H1 (cell line): ENCODE measurements at regions not wholly inside any gene's neighbourhood (a gene's known extent, or its start where the extent isn't known, plus 50 kb on each side); places are given as distances from the start of the nearest gene placed in this dataset.

Experiments
- CTCF ChIA-PET: fragments of 300-600 bp; sonication (Branson Sonifier 250); formaldehyde crosslinking; loops from one replicate; lab custom pipeline; 2021; ENCODE audit not compliant: partially characterized antibody; lab: Charles Lee
- POLR2A ChIA-PET: fragments of 300-600 bp; sonication (Branson Sonifier 250); formaldehyde crosslinking; loops from one replicate; lab custom pipeline; 2021; ENCODE audit warnings: inconsistent platforms; ENCODE audit not compliant: partially characterized antibody; lab: Charles Lee
- DNase-seq, 2 experiments: peaks; one replicate each; pipeline versions ENCODE4 v3.0.0 to v3.0.0-alpha.2; 2010 to 2022; ENCODE audit warnings: low spot score in 2 of 2, low read depth in 1 of 2, mixed read lengths in 1 of 2
- FAIRE-seq: peaks from 2 replicates; lab custom pipeline; 2011; peaks lifted over from hg19 to GRCh38; lab: Jason Lieb, UNC
- H2AFZ ChIP-seq: 2 replicates; pipeline ENCODE4 v1.8.1; 2012; ENCODE audit warnings: low read length, inconsistent platforms
- H2AK5ac ChIP-seq: 2 replicates; pipeline ENCODE4 v1.6.1; 2013; ENCODE audit warnings: low read depth, low read length
- H2BK120ac ChIP-seq: replicated peaks from 2 replicates; pipeline ENCODE3; 2013; ENCODE audit warnings: low read depth, low read length, inconsistent platforms
- H2BK12ac ChIP-seq: 2 replicates; pipeline ENCODE4 v1.6.1; 2013; ENCODE audit warnings: low read depth, low read length
- H2BK15ac ChIP-seq: 2 replicates; pipeline ENCODE4 v1.6.1; 2013; ENCODE audit warnings: low read length
- H2BK20ac ChIP-seq: 2 replicates; pipeline ENCODE4 v1.6.1; 2013; ENCODE audit warnings: low read length
- H2BK5ac ChIP-seq: 2 replicates; pipeline ENCODE4 v1.6.1; 2013; ENCODE audit warnings: low read depth, low read length
- H3K14ac ChIP-seq: 2 replicates; pipeline ENCODE4 v1.6.1; 2013; ENCODE audit warnings: inconsistent platforms; ENCODE audit not compliant: insufficient read length
- H3K18ac ChIP-seq: 2 replicates; pipeline ENCODE4 v1.6.1; 2013; ENCODE audit warnings: low read length; ENCODE audit errors: extremely low read depth
- H3K23ac ChIP-seq: 2 replicates; pipeline ENCODE4 v1.6.1; 2013; ENCODE audit warnings: inconsistent platforms; ENCODE audit not compliant: insufficient read length
- H3K23me2 ChIP-seq: 2 replicates; pipeline ENCODE4 v1.6.1; 2013; ENCODE audit warnings: low read depth, low read length
- H3K27ac ChIP-seq: 2 replicates; pipeline ENCODE4 v1.6.1; 2011; ENCODE audit warnings: low read depth, low read length, inconsistent platforms
- H3K27me3 ChIP-seq, 4 experiments: replicated peaks in 1 of 4; 1 replicate in 1 of 4; 2 replicates in 3 of 4; pipeline versions ENCODE4 v1.6.1 to v1.8.1; 2011 to 2013; ENCODE audit warnings: low read length in 3 of 4, mild to moderate bottlenecking in 3 of 4, inconsistent platforms in 2 of 4, mixed read lengths in 2 of 4, moderate library complexity in 1 of 4; ENCODE audit not compliant: control insufficient read depth in 3 of 4, insufficient read depth in 3 of 4; ENCODE audit errors: extremely low read depth in 1 of 4
- H3K36me3 ChIP-seq, 4 experiments: 2 replicates each; pipeline versions ENCODE4 v1.6.1 to v1.8.1; 2011 to 2013; ENCODE audit warnings: mild to moderate bottlenecking in 4 of 4, low read length in 3 of 4, moderate library complexity in 2 of 4, control low read depth in 1 of 4, inconsistent platforms in 1 of 4; ENCODE audit not compliant: insufficient read depth in 4 of 4, control insufficient read depth in 2 of 4
- H3K4ac ChIP-seq: replicated peaks from 2 replicates; pipeline ENCODE3; 2013; ENCODE audit warnings: low read length, low read depth, mixed read lengths, inconsistent platforms; ENCODE audit not compliant: insufficient read length
- H3K4me1 ChIP-seq, 4 experiments: replicated peaks in 1 of 4; 1 replicate in 1 of 4; 2 replicates in 3 of 4; pipeline versions ENCODE4 v1.6.1 to v1.8.1; 2011 to 2013; ENCODE audit warnings: low read length in 3 of 4, inconsistent platforms in 2 of 4, mixed read lengths in 1 of 4; ENCODE audit not compliant: insufficient read depth in 4 of 4, control insufficient read depth in 3 of 4
- H3K4me2 ChIP-seq, 2 experiments: 2 replicates each; pipeline versions ENCODE4 v1.6.1 to v1.8.1; 2011 to 2013; ENCODE audit warnings: low read depth in 2 of 2, low read length in 2 of 2, control low read depth in 1 of 2, inconsistent platforms in 1 of 2, mild to moderate bottlenecking in 1 of 2; ENCODE audit not compliant: insufficient read depth in 1 of 2
- H3K4me3 ChIP-seq, 4 experiments: fragments of 200-600, 300-600 bp in 1 of 4; sonication (generic), shearing (Covaris generic), sonication (Bioruptor Twin) in 1 of 4; 2 replicates each; pipeline versions ENCODE4 v1.5.1 to v1.8.1; 2011 to 2016; ENCODE audit warnings: low read length in 4 of 4, low read depth in 3 of 4, control low read depth in 2 of 4, inconsistent platforms in 2 of 4, mild to moderate bottlenecking in 2 of 4, mixed read lengths in 1 of 4, moderate library complexity in 1 of 4; ENCODE audit not compliant: insufficient read depth in 2 of 4; ENCODE audit errors: extremely low read depth in 1 of 4
- H3K56ac ChIP-seq: replicated peaks from 2 replicates; pipeline ENCODE3; 2013; ENCODE audit warnings: low read depth, mild to moderate bottlenecking, mixed read lengths, low read length, inconsistent platforms; ENCODE audit not compliant: insufficient read length
- H3K79me1 ChIP-seq: 2 replicates; pipeline ENCODE4 v1.6.1; 2013; ENCODE audit warnings: low read depth, low read length, control low read depth
- H3K79me2 ChIP-seq, 2 experiments: 2 replicates each; pipeline versions ENCODE4 v1.6.1 to v1.8.1; 2012 to 2013; ENCODE audit warnings: low read length in 2 of 2, mild to moderate bottlenecking in 2 of 2, inconsistent platforms in 1 of 2; ENCODE audit not compliant: insufficient read depth in 2 of 2, control insufficient read depth in 1 of 2
- H3K9ac ChIP-seq, 4 experiments: replicated peaks in 1 of 4; 1 replicate in 1 of 4; 2 replicates in 3 of 4; pipeline versions ENCODE4 v1.6.1 to v1.8.1; 2011 to 2013; ENCODE audit warnings: low read depth in 3 of 4, low read length in 3 of 4, control low read depth in 2 of 4, mild to moderate bottlenecking in 2 of 4, moderate library complexity in 2 of 4, inconsistent platforms in 1 of 4; ENCODE audit errors: extremely low read depth in 1 of 4
- H3K9me3 ChIP-seq, 2 experiments: 2 replicates each; pipeline versions ENCODE4 v1.6.1 to v1.8.1; 2012 to 2013; ENCODE audit warnings: mild to moderate bottlenecking in 2 of 2, moderate library complexity in 2 of 2, control low read depth in 1 of 2, inconsistent platforms in 1 of 2, low read depth in 1 of 2, low read length in 1 of 2, mixed read lengths in 1 of 2; ENCODE audit not compliant: insufficient read depth in 2 of 2
- H4K20me1 ChIP-seq, 2 experiments: replicated peaks in 1 of 2; 2 replicates each; pipeline versions ENCODE3 to v1.8.1; 2011 to 2013; ENCODE audit warnings: inconsistent platforms in 2 of 2, low read length in 2 of 2, mild to moderate bottlenecking in 1 of 2; ENCODE audit not compliant: insufficient read depth in 2 of 2, control insufficient read depth in 1 of 2
- H4K5ac ChIP-seq: 2 replicates; pipeline ENCODE4 v1.6.1; 2013; ENCODE audit warnings: low read length, low read depth, mixed read lengths, inconsistent platforms; ENCODE audit not compliant: insufficient read length
- H4K8ac ChIP-seq: 2 replicates; pipeline ENCODE4 v1.8.0; 2013; ENCODE audit warnings: mild to moderate bottlenecking, moderate library complexity, low read length, inconsistent platforms; ENCODE audit not compliant: insufficient read depth; ENCODE audit errors: extremely low read depth
- H4K91ac ChIP-seq: replicated peaks from 2 replicates; pipeline ENCODE3; 2013; ENCODE audit warnings: low read length, mixed read lengths, inconsistent platforms; ENCODE audit not compliant: insufficient read length
- BCL11A ChIP-seq, 2 experiments: IDR thresholded peaks; one replicate each; pipeline ENCODE4 v1.6.1; 2011; ENCODE audit warnings: low read depth in 2 of 2, low read length in 2 of 2, mild to moderate bottlenecking in 2 of 2
- EZH2 ChIP-seq: fragments of 200-600 bp; sonication (generic); IDR thresholded peaks from 2 replicates; pipeline ENCODE4 v1.7.1; 2012; ENCODE audit warnings: low read depth, mild to moderate bottlenecking, moderate library complexity, low read length, inconsistent platforms; ENCODE audit not compliant: severe bottlenecking
- GTF2F1 ChIP-seq: IDR thresholded peaks from 2 replicates; pipeline ENCODE4 v1.6.1; 2012; ENCODE audit warnings: low read depth, low read length, improper control_type of control experiment, borderline replicate concordance
- HDAC2 ChIP-seq, 2 experiments: fragments of 300-600 bp in 1 of 2; sonication (generic) in 1 of 2; IDR thresholded peaks; 2 replicates each; pipeline ENCODE4 v1.6.1; 2011 to 2012; ENCODE audit warnings: low read depth in 2 of 2, low read length in 2 of 2, mild to moderate bottlenecking in 2 of 2, moderate library complexity in 2 of 2, borderline replicate concordance in 1 of 2, inconsistent platforms in 1 of 2
- JUND ChIP-seq: IDR thresholded peaks from 2 replicates; pipeline ENCODE4 v1.6.1; 2011; ENCODE audit warnings: mild to moderate bottlenecking, improper control_type of control experiment, low read length
- KDM1A ChIP-seq: fragments of 200-600, 300-600 bp; sonication (generic); IDR thresholded peaks from 2 replicates; pipeline ENCODE4 v1.7.1; 2016; ENCODE audit warnings: mild to moderate bottlenecking, low read length, borderline replicate concordance
- KDM5A ChIP-seq: fragments of 200-600 bp; IDR thresholded peaks from 2 replicates; pipeline ENCODE4 v1.7.1; 2012; ENCODE audit warnings: mild to moderate bottlenecking, low read length, inconsistent platforms, mixed read lengths
- RBBP5 ChIP-seq: IDR thresholded peaks from 2 replicates; pipeline ENCODE4 v1.7.1; 2012; ENCODE audit warnings: low read depth, mild to moderate bottlenecking, inconsistent platforms, low read length, moderate library complexity, borderline replicate concordance
- TCF12 ChIP-seq: IDR thresholded peaks from 2 replicates; pipeline ENCODE4 v1.6.1; 2011; ENCODE audit warnings: low read depth, mild to moderate bottlenecking, low read length
- WGBS, 2 experiments: shearing (Covaris generic) in 1 of 2; methylation state at CpG; one replicate each; pipeline versions ENCODE4 v1.1.6 to v1.1.7; 2013 to 2015; ENCODE audit warnings: low lambda C conversion rate in 2 of 2, mixed read lengths in 2 of 2, inconsistent platforms in 1 of 2, low coverage in 1 of 2, missing lambda C conversion rate in 1 of 2; ENCODE audit not compliant: insufficient replicate concordance in 2 of 2, insufficient coverage in 1 of 2, insufficient read length in 1 of 2; ENCODE audit errors: extremely low coverage in 1 of 2, missing lambda C conversion rate in 1 of 2; 5-methylcytosine and 5-hydroxymethylcytosine counted together

DNA sequence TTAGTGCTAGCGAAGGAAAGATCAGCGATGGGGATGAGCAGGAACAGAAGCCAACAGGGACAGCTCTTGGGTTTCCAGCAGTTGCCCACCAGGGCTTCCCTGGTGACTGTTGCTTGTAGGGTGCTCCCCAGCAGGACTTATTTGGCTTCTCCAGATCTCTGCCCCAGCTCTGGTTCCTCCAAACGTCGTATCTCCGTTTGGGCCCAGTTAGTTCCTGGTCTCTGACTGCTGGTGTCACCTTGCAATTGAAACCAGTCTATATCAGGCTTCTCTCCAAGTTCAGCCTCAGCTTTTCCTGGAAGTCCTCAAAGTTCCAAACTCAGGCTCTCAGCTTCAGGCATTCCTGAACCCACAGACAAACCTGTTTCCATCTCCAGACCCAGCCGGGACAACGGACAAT lies 70.8 kb upstream of the NXT1 start:
- ChIA-PET POLR2A (no interaction called here), CTCF (interaction anchor here (1.3 kb wide), 1 partner anchor 34 kb away, joined by 4 read pairs; no protein-coding TSS in a partner anchor)
- Histone ChIP-seq H3K4me1 (no peaks in the 10 kb centered on the region), H3K23me2 (no peaks in the 10 kb centered on the region; the same call in 1 of the 2 replicates), H4K5ac (no peak overlapping the region), H3K14ac (no peak overlapping the region), H3K4me3 (no peak overlapping the region), H3K27me3 (no peaks in the 10 kb centered on the region; a peak in 1 of 7 replicates), H3K4ac (no peak overlapping the region), H3K9me3 (no peaks in the 10 kb centered on the region), H3K23ac (no peak overlapping the region), H3K9ac (no peak overlapping the region), H2BK20ac (no peak overlapping the region), H3K56ac (no peak overlapping the region), H2BK12ac (no peak overlapping the region), H3K4me2 (no peak overlapping the region), H2BK15ac (no peak overlapping the region), H3K79me1 (no peaks in the 10 kb centered on the region), H3K36me3 (no peaks in the 10 kb centered on the region), H4K20me1 (no peaks in the 10 kb centered on the region), H3K79me2 (no peaks in the 10 kb centered on the region), H2AK5ac (no peak overlapping the region), H4K91ac (no peak overlapping the region), H3K27ac (no peak overlapping the region), H4K8ac (no peak overlapping the region), H3K18ac (no peak overlapping the region), H2AFZ (no peak overlapping the region), H2BK120ac (no peak overlapping the region), H2BK5ac (no peak overlapping the region)
- FAIRE-seq (no peak), DNase-seq (no peak)
- TF ChIP-seq GTF2F1 (no peak), BCL11A (IDR thresholded peaks at IDR 0.05; ENCODE audit: low read depth in 2 of 2, low read length in 2 of 2) (no peak), JUND (no peak), KDM5A (no peak), RBBP5 (no peak), EZH2 (no peak), TCF12 (no peak), HDAC2 (IDR thresholded peaks at IDR 0.05; ENCODE audit: borderline replicate concordance in 1 of 2, low read depth in 2 of 2, low read length in 2 of 2) (no peak), KDM1A (no peak)
- WGBS, 2 experiments, result 88% methylated on average over 7 of the region's 7 CpGs; no CpG with 5 or more reads in 1 of the 2 experiments
